Adipocyte (in vitro differentiated cells): ENCODE measurements at regions not wholly inside any gene's neighbourhood (a gene's known extent, or its start where the extent isn't known, plus 50 kb on each side); places are given as distances from the start of the nearest gene placed in this dataset.

Source experiments
- DNase-seq: peaks from one replicate; pipeline ENCODE4 v3.0.0-alpha.2; 2015; ENCODE audit warnings: low read depth
- H3K27me3 ChIP-seq: replicated peaks from 2 replicates; pipeline ENCODE4 v1.7.0; 2013; ENCODE audit warnings: mild to moderate bottlenecking, low read length, moderate library complexity; ENCODE audit not compliant: control insufficient read depth, insufficient read depth
- H3K36me3 ChIP-seq: 2 replicates; pipeline ENCODE4 v1.7.0; 2013; ENCODE audit warnings: low read length, mild to moderate bottlenecking, moderate library complexity; ENCODE audit not compliant: control insufficient read depth, insufficient read depth, severe bottlenecking
- H3K4me1 ChIP-seq: 2 replicates; pipeline ENCODE4 v1.7.0; 2013; ENCODE audit warnings: mild to moderate bottlenecking, low read length, moderate library complexity; ENCODE audit not compliant: control insufficient read depth, insufficient read depth
- H3K4me3 ChIP-seq: 2 replicates; pipeline ENCODE4 v1.7.0; 2013; ENCODE audit warnings: mild to moderate bottlenecking, low read length, moderate library complexity
- H3K9ac ChIP-seq: 2 replicates; pipeline ENCODE4 v1.7.0; 2013; ENCODE audit warnings: mild to moderate bottlenecking, low read length, moderate library complexity
- H3K9me3 ChIP-seq: 2 replicates; pipeline ENCODE4 v1.7.0; 2013; ENCODE audit warnings: mild to moderate bottlenecking, low read length, moderate library complexity; ENCODE audit not compliant: control insufficient read depth

DNA sequence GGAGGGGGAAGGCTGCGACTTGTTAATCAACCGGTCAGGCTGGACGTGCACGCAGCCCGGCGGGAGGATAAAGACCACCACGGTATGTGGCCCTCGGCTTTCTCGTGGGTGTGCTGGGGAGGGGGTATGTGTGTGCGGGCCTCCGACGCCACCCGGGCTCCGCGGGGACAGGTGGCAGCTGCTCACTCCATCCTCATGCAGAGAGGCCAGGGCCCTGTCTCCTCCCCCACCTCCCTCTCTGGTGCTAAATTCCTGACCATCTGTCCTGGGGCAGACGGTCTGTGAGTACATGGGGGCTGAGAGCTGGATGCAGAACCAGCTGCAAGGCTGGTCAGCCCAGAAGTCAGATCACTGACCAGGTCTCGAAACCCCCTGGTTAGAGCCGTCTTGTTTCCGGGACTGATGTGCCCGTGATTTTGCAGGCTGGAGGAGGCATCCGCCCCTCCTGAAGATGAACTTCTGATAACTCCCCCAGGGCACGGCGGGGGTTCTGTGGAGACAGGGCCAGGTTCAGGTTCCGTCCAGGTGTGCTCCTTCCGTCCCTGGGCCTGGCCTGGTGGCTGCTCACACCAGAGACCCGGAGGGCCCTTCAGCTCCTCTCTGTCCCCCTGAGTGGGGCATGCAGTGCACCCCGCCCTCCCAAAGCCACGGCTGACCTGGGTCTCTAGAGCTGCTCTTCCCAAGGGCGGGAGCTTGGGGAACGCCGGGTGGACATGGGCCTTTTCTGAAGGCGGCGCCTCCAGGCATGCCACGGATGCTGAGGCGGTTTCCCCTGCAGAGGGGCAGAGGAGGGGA is 1119.7 kb downstream of the BRD1 start:
- Histone ChIP-seq H3K4me3 (no peak overlapping the region), H3K4me1 (no peaks in the 10 kb centered on the region), H3K9me3 (no peaks in the 10 kb centered on the region), H3K27me3 (no peaks in the 10 kb centered on the region), H3K36me3 (no peaks in the 10 kb centered on the region), H3K9ac (no peak overlapping the region)
- DNase-seq, result no peak

DNA sequence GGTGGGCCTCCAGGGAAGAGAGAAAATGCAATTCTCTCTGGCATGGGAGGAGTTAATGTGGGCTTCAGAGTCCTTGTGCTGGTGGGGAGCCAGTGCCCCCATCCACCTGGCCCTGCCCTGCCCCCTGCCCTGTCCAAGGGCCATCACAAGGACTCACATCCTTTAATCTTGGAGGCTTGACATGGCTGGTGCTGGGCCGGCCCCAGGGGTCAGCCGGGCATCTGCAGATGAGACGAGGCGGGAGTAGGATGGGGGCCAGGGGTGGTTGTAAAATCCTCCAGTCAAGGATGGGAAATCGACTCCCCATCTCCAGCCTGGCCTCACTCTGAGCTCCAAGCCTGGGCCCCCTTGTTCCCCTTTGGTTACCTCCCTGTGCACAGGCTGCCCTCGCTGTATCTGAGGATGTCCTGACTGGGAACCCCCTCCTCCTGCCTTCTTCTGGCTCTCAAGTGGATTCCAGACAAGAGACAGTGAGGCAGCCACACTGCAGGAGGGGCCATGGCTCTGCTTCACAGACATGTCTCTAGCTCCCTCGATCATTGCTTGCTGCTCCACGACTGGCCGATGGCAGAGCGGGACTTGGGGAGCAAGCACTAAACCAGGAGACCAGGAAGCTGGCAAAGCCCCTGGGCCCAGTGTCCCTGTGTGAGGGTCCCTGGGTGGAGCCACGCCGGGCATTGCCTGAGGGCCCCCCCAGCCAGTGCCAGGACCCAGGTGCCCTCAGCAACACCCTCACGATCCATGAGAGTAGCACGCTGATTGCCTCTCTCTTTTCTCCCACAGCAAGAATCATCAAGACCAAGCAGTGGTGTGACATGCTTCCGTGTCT is 1120.5 kb downstream of the BRD1 start:
- Histone ChIP-seq H3K36me3 (no peaks in the 10 kb centered on the region), H3K9me3 (no peaks in the 10 kb centered on the region), H3K4me1 (peaks cover 3% of the 10 kb centered on the region), H3K4me3 (no peak overlapping the region), H3K27me3 (no peaks in the 10 kb centered on the region), H3K9ac (no peak overlapping the region)
- DNase-seq, result no peak

DNA sequence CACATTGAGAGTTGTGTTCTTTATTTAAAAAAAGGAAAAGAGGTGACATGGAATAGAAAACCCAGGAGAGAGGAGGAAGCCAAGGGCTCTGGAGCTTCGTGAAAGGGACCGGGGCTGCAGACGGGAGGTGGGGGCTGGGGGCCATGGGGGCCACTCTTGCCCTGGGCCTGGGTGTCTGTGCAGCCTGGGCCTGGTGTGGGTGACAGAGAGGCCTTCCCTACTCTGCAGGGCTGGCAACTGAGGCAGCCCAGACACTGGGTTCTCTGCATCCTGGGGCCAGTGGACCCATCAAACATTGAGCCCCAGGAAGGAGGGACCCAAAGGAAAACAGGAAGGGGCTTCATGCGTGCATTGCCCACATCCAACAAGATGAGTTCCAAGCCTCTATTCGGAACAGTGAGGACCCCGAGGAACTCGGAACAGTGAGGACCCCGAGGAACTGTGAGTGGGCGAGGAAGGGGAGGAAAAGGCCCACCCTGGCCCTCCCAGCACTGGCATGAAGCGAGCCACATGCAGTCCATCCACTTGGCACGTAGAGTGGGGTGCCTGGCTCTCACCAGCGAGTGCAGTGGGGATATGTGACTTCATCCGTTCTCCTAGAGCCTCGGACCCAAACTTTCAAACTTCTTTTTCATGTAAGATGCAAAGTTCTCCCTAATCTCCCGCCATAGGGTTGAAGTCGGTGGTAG is 1121.6 kb downstream of the BRD1 start:
- Histone ChIP-seq H3K27me3 (no peaks in the 10 kb centered on the region), H3K36me3 (no peaks in the 10 kb centered on the region), H3K4me3 (no peak overlapping the region), H3K4me1 (peaks cover 4% of the 10 kb centered on the region), H3K9ac (no peak overlapping the region), H3K9me3 (no peaks in the 10 kb centered on the region)
- DNase-seq, result no peak

DNA sequence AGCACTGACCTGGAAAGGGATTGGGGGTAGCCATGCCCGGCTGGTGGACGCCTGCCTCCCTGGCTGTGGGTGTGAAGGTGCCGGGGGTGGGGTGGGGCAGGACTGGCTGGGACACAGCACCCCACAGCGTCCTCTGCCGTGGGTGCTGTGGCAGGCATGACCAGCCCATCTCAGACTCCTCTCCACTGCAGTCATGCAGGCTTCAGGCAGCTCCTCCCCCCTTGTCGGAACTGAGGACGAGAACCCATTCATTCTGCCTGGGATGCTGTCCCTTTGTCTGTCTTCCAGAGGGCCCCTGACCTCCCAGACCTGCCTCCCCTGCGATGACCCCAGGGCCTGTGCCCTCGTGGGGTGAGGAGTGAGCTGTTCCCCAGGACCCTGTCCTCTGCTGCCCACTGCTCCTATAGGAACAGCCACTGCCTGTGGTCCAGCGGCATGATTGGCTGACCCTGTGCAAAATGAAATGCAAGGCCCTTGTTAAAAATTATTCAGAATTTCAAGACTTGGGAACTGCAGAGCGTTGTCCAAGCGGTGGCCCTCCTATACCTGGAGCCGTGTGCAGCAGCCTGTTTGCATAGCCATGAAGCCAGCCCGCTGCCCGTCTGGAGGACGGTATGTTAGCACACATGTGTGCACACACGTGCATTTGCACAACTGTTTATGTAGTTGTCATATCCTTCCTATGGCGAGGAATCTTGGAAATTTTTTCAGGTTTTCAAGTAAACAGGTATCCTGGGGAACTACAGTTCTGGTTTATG is 1122.3 kb downstream of the BRD1 start:
- Histone ChIP-seq H3K4me1 (peaks cover 4% of the 10 kb centered on the region), H3K4me3 (no peak overlapping the region), H3K9me3 (no peaks in the 10 kb centered on the region), H3K27me3 (no peaks in the 10 kb centered on the region), H3K36me3 (no peaks in the 10 kb centered on the region), H3K9ac (no peak overlapping the region)
- DNase-seq, result no peak

DNA sequence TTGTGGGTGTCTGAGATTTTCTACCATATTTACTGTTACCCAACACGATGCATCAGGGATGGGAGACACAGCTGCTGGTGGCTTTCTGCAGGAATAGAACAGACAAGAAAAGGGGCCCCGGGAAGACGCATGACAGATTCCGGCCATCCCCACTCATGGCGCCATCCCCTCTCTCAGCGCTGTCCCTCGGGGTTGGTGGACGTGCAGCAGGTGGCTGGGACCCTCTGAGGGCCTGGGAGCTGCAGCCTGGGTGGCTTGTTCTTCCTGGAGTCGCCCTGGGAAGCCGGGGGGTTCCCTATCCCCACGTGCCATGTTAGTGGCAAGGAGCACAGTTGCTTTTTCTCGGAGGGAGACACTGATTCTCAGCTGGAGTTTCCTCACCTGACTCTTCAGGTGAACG is 1123.3 kb downstream of the BRD1 start:
- Histone ChIP-seq H3K4me3 (no peak overlapping the region), H3K4me1 (peaks cover 4% of the 10 kb centered on the region), H3K27me3 (no peaks in the 10 kb centered on the region), H3K9ac (no peak overlapping the region), H3K36me3 (no peaks in the 10 kb centered on the region), H3K9me3 (no peaks in the 10 kb centered on the region)
- DNase-seq, result no peak

DNA sequence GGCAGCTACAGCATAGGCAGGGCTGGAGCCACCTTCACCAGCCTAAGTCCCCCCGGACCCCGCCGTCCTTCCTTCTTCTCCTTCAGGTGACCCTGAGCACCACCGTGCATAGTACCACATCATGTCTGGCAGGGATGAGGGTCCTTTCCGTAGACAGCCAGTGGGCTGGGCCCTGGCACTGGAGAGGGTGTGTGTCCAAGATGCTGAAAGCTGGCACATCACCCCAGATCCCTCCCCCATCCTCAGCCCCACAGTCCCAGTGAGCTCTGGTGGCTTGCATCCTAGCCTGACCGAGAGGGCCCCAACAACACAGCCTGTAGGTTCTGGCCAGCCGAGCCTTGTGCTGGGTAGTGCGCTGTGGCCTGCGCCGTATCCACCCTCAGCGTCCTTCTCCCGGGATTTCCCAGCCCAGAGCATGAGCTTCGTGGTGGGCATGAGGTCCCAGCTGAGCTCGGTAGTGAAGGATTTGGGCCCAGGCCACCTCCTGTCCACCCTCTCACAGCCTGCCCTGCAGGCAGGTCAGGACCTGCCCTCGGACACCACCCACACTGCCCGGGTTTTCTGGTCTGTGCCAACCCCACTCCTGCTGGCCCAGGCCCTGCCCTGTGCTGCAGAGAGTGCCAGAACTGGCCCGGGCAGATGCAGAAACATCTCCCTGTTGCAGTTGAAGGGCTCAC is 1124.3 kb downstream of the BRD1 start:
- Histone ChIP-seq H3K4me3 (no peak overlapping the region), H3K27me3 (no peaks in the 10 kb centered on the region), H3K4me1 (peaks cover 4% of the 10 kb centered on the region), H3K9ac (no peak overlapping the region), H3K36me3 (no peaks in the 10 kb centered on the region), H3K9me3 (no peaks in the 10 kb centered on the region)
- DNase-seq, result no peak

DNA sequence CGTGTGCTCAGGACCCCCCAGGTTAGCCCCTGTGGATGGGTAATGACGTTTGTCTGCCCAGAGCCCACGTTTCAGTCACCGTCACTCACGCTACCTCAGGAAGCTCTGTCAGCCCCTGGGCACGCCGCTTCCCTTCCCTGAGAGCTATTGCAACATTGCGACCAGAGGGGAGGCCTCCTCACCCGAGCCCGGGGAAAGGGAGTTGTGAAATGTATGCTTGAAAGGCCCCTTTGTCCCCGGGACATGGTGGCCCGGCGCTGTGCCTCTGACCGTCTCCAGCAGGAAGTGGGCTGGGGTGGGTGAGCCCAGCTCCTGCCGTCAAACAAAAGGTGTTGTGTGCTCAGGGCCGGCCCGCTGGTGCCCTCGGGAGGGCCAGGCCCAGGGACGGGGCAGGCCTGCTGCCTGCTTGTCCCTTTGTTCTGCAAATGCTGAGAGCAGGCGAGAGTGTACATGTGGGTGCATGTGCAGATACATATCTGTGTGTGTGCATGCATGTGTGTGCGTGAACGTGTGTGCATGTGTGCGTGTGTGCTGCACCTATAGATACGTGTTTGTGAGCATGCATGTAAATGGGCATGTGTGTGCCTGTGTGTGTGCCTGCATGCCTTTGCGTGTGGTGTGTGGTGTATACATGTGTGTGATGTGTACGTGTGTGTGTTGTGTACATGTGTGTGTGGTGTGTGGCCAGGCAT is 1125.0 kb downstream of the BRD1 start:
- no peak overlapping the region for H3K4me3 ChIP-seq
- H3K27me3 ChIP-seq, result no peaks in the 10 kb centered on the region
- DNase-seq, result no peak
- H3K4me1 ChIP-seq, result peaks cover 4% of the 10 kb centered on the region
- no peaks in the 10 kb centered on the region for H3K9me3 ChIP-seq
- H3K9ac ChIP-seq, result no peak overlapping the region
- no peaks in the 10 kb centered on the region for H3K36me3 ChIP-seq

DNA sequence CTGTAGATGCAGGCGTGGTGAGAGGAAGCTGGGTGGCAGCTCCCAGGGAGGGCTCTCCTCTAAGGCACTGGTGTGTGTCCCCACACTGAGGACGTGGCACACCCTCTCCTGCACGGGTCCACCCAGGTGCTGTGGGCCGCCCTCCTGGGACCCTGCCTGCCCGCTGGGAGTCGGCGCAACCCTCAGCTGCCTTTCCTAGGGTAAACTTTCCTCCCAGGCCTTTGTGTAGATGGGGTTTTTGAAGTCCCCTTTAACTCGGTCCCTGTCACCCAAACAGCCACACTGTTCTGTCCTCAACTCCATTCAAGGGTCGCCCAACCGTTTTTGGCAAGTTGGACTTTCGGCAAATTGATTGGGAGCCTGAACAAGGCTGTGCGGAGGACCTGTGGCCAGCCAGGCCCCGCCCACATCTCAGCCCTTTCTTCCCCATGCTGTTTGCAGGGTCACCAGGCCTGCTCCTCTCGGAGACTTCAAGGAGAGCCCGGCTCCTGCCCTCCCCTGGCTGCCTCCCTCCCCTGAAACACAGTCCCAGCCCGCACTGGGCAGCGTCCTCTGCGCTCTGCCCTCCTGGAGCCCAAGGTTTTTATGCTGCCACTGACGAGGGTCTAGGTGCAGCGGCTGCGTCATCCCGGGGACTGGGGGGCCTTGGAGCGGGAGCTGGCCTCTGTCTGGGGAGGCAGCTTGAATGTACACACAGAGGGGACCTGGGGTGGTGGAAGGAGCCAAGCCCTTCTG is 1126.2 kb downstream of the BRD1 start:
- no peak overlapping the region for H3K9ac ChIP-seq
- no peaks in the 10 kb centered on the region for H3K27me3 ChIP-seq
- peaks cover 4% of the 10 kb centered on the region for H3K4me1 ChIP-seq
- H3K9me3 ChIP-seq, result no peaks in the 10 kb centered on the region
- H3K4me3 ChIP-seq, result no peak overlapping the region
- no peak for DNase-seq
- no peaks in the 10 kb centered on the region for H3K36me3 ChIP-seq

DNA sequence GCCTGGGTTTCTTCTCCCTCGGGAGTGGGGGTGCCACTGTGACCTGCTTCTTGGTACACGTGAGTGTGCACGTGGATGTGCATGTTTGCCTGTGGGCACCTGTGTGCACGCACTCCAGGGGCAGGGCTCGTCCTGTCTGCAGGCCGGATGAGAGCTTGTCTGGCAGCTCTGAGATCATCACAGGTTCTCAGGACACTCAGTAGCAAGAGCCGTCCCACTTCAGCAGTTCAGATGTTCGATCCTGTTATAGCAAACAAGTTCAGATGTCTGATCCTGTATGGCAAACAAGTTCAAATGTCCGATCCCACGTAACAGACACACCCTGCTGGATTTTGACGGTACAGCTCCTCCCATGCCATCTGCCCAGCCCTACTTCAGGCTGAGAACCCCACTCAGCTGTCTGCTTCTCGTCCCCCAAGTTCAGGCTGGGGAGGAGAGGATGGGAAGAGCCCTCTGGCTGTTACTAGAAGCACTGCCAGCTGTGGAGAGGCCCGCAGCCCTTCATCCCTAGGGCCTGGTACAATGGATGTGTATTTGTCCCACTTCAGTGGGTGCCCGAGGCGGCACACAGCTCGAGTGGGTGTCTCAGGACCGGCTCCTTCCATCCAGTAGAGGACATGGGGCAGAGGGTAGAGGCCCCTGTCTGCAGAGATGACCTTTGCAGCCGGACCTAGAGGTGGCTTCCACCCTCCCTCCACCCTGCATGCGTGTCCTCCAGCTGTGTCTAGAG is 1126.9 kb downstream of the BRD1 start:
- no peak for DNase-seq
- H3K36me3 ChIP-seq, result no peaks in the 10 kb centered on the region

More for the DNA sequence above, 1126.9 kb downstream of the BRD1 start:
- no peak overlapping the region for H3K4me3 ChIP-seq
- no peaks in the 10 kb centered on the region for H3K9me3 ChIP-seq
- peaks cover 4% of the 10 kb centered on the region for H3K4me1 ChIP-seq
- no peak overlapping the region for H3K9ac ChIP-seq
- no peaks in the 10 kb centered on the region for H3K27me3 ChIP-seq
